ENCODE measurements at regions not wholly inside any gene's neighbourhood (a gene's known extent, or its start where the extent isn't known, plus 50 kb on each side); places are given as distances from the start of the nearest gene placed in this dataset.

DNA sequence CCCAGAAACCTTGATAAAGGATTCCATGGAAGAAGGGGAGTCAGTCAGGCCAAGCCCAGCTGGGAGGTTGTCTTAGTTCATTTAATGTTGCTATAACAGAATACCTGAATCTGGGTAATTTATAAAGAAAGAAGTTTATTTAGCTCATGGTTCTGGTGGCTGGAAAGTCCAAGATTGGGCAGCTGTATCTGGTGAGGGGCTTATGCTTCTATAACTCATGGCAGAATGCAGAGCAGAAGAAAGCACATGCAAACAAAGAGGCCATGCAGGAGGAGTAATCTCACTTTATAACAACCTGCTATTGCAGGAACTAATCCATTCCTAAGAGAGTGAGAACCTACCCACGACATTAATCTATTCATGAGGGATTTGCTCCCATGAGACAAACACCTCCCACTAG, 54.2 kb upstream of the ANKRD1 start:
- DNase-seq (ENCODE audit: low read depth in 1 of 2, low spot score in 1 of 2): no peak
- H3K27ac ChIP-seq (replicated peaks): no peak overlapping the region
- TF ChIP-seq SPI1 (IDR thresholded peaks at IDR 0.05; ENCODE audit: borderline replicate concordance, low read depth): no peak
- TF ChIP-seq, protein P1, sequence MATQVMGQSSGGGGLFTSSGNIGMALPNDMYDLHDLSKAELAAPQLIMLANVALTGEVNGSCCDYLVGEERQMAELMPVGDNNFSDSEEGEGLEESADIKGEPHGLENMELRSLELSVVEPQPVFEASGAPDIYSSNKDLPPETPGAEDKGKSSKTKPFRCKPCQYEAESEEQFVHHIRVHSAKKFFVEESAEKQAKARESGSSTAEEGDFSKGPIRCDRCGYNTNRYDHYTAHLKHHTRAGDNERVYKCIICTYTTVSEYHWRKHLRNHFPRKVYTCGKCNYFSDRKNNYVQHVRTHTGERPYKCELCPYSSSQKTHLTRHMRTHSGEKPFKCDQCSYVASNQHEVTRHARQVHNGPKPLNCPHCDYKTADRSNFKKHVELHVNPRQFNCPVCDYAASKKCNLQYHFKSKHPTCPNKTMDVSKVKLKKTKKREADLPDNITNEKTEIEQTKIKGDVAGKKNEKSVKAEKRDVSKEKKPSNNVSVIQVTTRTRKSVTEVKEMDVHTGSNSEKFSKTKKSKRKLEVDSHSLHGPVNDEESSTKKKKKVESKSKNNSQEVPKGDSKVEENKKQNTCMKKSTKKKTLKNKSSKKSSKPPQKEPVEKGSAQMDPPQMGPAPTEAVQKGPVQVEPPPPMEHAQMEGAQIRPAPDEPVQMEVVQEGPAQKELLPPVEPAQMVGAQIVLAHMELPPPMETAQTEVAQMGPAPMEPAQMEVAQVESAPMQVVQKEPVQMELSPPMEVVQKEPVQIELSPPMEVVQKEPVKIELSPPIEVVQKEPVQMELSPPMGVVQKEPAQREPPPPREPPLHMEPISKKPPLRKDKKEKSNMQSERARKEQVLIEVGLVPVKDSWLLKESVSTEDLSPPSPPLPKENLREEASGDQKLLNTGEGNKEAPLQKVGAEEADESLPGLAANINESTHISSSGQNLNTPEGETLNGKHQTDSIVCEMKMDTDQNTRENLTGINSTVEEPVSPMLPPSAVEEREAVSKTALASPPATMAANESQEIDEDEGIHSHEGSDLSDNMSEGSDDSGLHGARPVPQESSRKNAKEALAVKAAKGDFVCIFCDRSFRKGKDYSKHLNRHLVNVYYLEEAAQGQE (IDR thresholded peaks at IDR 0.05; ENCODE audit: insufficient replicate concordance, low read depth): no peak
- TF ChIP-seq, protein P2, sequence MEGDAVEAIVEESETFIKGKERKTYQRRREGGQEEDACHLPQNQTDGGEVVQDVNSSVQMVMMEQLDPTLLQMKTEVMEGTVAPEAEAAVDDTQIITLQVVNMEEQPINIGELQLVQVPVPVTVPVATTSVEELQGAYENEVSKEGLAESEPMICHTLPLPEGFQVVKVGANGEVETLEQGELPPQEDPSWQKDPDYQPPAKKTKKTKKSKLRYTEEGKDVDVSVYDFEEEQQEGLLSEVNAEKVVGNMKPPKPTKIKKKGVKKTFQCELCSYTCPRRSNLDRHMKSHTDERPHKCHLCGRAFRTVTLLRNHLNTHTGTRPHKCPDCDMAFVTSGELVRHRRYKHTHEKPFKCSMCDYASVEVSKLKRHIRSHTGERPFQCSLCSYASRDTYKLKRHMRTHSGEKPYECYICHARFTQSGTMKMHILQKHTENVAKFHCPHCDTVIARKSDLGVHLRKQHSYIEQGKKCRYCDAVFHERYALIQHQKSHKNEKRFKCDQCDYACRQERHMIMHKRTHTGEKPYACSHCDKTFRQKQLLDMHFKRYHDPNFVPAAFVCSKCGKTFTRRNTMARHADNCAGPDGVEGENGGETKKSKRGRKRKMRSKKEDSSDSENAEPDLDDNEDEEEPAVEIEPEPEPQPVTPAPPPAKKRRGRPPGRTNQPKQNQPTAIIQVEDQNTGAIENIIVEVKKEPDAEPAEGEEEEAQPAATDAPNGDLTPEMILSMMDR (IDR thresholded peaks at IDR 0.05; ENCODE audit: insufficient read depth, low read length): no peak
- no peak for TF ChIP-seq GABPA (IDR thresholded peaks at IDR 0.05; ENCODE audit: low read depth)
- no peak for TF ChIP-seq POLR2AphosphoS5 (IDR thresholded peaks at IDR 0.05; ENCODE audit: low read depth)

DNA sequence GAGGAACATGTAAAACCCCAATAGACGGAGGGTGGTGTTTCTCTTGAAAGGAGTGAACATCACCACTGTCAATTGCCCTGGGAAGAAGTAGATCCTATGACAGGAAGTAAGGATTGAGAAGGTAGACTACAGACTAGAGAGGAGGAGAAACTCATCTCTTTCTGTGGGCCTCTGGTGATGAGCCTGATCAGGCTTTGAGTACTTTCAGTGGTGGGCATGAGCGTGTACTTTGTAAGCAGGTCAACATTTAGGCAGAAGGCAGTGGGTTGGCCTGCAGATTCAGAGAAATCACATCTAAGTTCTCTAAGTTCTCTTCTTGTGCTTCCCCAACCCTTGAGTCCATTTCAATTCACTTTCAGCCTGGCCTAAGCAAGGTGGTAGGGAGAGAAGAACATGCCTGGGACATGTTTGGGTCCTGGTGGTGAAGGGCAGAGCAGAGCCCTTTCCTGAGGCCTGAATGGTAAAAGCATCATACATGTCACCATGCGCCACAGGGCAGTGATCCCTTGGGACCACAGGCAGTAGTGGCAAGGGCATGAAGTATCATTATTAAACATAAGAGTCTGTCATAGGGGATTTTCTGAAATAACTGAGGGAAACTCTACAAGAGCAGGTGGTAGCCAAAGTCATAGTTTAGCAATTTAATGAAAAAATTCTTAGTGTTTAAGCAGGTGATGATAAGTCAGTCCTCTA, 56.4 kb upstream of the ANKRD1 start:
- H3K27ac ChIP-seq (replicated peaks): no peak overlapping the region

More for the DNA sequence above, 54.2 kb upstream of the ANKRD1 start:
- no peaks in the 10 kb centered on the region for H3K27me3 ChIP-seq (ENCODE audit: insufficient read depth, poor library complexity, severe bottlenecking)
- no peak overlapping the region for H3K4me3 ChIP-seq (replicated peaks; ENCODE audit: insufficient read depth, low read length)

DNA sequence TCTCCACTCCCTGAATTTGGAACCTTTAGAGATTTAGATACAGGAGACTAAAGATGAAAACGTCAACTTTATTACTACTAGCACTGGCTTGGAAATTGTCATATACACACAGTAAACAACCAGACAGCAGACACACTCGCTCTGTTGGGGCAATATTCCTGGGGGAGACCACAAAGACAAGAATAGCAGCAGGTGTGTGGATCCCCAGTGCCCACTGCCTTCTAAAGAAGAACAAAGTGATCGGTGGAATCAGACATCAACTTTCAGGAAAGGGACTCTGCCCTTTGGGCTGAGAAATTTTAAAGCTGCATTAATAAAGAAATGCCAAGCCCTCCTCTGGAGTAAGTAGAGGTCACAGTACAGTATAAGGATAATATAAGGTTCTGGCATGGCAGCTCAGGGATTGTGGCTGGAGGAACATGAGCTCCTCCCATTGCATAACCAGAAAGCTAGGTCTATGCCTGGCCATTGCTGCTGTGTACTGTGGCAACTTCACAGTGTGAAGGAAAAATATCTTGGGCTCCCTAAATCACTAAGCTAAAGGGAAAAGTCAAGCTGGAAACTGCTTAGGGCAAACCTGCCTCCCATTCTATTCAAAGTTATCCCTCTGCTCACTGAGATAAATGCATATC, 57.1 kb upstream of the ANKRD1 start:
- DNase-seq (ENCODE audit: low read depth in 1 of 2, low spot score in 1 of 2): no peak
- H3K27me3 ChIP-seq (ENCODE audit: insufficient read depth, poor library complexity, severe bottlenecking): no peaks in the 10 kb centered on the region
- TF ChIP-seq, protein P2 (IDR thresholded peaks at IDR 0.05; ENCODE audit: insufficient read depth, low read length): no peak
- no peak for TF ChIP-seq SPI1 (IDR thresholded peaks at IDR 0.05; ENCODE audit: borderline replicate concordance, low read depth)
- no peak for TF ChIP-seq POLR2AphosphoS5 (IDR thresholded peaks at IDR 0.05; ENCODE audit: low read depth)
- TF ChIP-seq, protein P1 (IDR thresholded peaks at IDR 0.05; ENCODE audit: insufficient replicate concordance, low read depth): no peak
- TF ChIP-seq GABPA (IDR thresholded peaks at IDR 0.05; ENCODE audit: low read depth): no peak

More for the DNA sequence above, 56.4 kb upstream of the ANKRD1 start:
- TF ChIP-seq, protein P1 (IDR thresholded peaks at IDR 0.05; ENCODE audit: insufficient replicate concordance, low read depth): no peak
- TF ChIP-seq POLR2AphosphoS5 (IDR thresholded peaks at IDR 0.05; ENCODE audit: low read depth): no peak
- DNase-seq (ENCODE audit: low read depth in 1 of 2, low spot score in 1 of 2): no peak
- no peak overlapping the region for H3K4me3 ChIP-seq (replicated peaks; ENCODE audit: insufficient read depth, low read length)
- H3K27me3 ChIP-seq (ENCODE audit: insufficient read depth, poor library complexity, severe bottlenecking): no peaks in the 10 kb centered on the region

More for the DNA sequence above, 57.1 kb upstream of the ANKRD1 start:
- H3K27ac ChIP-seq (replicated peaks): no peak overlapping the region
- no peak overlapping the region for H3K4me3 ChIP-seq (replicated peaks; ENCODE audit: insufficient read depth, low read length)

Data from HL-60 (cell line).